ENCODE measurements at regions not wholly inside any gene's neighbourhood (a gene's known extent, or its start where the extent isn't known, plus 50 kb on each side); places are given as distances from the start of the nearest gene placed in this dataset.

DNA sequence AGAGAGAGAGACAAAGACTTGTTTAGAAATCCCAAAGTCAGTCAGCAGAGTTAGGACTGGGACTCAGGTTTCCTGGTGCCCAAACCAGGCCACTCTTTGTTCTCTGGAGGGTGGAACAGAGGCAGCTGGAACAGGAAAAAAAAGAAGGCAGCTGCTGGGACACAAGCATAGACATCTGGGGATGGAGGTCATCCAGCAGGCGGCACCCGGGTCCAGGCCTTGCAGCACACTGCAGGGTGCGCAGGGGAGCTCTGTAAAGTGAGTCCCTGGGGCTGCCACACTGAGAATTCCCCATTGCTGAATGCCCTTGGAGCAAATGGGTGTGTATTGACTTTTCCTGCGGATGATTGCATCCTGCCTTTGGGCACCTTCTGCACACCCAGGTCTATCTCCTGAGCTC lies 222.9 kb upstream of the CSF3R start:
- TF ChIP-seq, protein P1, sequence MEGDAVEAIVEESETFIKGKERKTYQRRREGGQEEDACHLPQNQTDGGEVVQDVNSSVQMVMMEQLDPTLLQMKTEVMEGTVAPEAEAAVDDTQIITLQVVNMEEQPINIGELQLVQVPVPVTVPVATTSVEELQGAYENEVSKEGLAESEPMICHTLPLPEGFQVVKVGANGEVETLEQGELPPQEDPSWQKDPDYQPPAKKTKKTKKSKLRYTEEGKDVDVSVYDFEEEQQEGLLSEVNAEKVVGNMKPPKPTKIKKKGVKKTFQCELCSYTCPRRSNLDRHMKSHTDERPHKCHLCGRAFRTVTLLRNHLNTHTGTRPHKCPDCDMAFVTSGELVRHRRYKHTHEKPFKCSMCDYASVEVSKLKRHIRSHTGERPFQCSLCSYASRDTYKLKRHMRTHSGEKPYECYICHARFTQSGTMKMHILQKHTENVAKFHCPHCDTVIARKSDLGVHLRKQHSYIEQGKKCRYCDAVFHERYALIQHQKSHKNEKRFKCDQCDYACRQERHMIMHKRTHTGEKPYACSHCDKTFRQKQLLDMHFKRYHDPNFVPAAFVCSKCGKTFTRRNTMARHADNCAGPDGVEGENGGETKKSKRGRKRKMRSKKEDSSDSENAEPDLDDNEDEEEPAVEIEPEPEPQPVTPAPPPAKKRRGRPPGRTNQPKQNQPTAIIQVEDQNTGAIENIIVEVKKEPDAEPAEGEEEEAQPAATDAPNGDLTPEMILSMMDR (IDR thresholded peaks at IDR 0.05): no peak
- TF ChIP-seq POLR2A (IDR thresholded peaks at IDR 0.05): no peak
